Ovary (tissue), 3 donors: ENCODE measurements at regions not wholly inside any gene's neighbourhood (a gene's known extent, or its start where the extent isn't known, plus 50 kb on each side); places are given as distances from the start of the nearest gene placed in this dataset.

Experiments
- CTCF ChIP-seq, 3 donors: fragments of 450-650 bp in 2 of 3; fragments of 200-600 bp in 1 of 3; IDR thresholded peaks; one replicate each; pipeline versions ENCODE4 v1.5.1 to v1.8.0; 2016 to 2022; ENCODE audit warnings: antibody characterized with exemption in 3 of 3, mild to moderate bottlenecking in 1 of 3
- EP300 ChIP-seq: sonication (generic); formaldehyde crosslinking; IDR thresholded peaks from one replicate; pipeline ENCODE4 v1.6.1; 2017; ENCODE audit warnings: antibody characterized with exemption
- POLR2A ChIP-seq: fragments of 450-650 bp; IDR thresholded peaks from one replicate; pipeline ENCODE4 v1.6.1; 2017; ENCODE audit warnings: antibody characterized with exemption, mild to moderate bottlenecking, moderate library complexity
- donor health status: DM: no; HTN: no; CAD: no.

GRCh38 chr6:165791876-165792437, 128.9 kb upstream of the PDE10A start:
- TF ChIP-seq CTCF (IDR thresholded peaks at IDR 0.05) (no peak), POLR2A (no peak), EP300 (no peak)
